ENCODE measurements at regions not wholly inside any gene's neighbourhood (a gene's known extent, or its start where the extent isn't known, plus 50 kb on each side); places are given as distances from the start of the nearest gene placed in this dataset.

DNA sequence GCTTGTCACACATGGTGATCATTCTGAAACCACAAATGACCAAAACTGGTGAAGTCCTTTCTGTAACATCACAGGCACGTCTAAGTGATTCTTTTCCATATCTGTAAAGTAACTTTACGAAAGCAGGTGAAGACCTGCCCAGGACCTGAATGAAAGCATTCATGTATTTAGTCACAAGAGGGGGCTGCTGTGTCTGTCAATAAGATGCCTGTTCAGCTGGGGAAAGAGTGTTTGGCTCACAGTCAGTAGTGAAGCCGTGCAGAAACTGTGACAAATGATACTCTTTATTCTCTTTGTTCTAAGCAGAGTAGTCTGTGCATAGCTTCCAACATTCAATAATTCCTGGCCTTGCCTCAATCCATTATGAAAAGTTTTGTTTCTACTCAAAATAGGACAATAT, 373.5 kb upstream of the OR4E1 start:
- in situ Hi-C loops (cut with HindIII; ENCODE audit: low sequenced_read_pairs): no loop called here
- no peak overlapping the region for H3K4me3 ChIP-seq (ENCODE audit: low read depth, low read length)
- no peak for DNase-seq (ENCODE audit: low read depth, low spot score)
- TF ChIP-seq, protein P1, sequence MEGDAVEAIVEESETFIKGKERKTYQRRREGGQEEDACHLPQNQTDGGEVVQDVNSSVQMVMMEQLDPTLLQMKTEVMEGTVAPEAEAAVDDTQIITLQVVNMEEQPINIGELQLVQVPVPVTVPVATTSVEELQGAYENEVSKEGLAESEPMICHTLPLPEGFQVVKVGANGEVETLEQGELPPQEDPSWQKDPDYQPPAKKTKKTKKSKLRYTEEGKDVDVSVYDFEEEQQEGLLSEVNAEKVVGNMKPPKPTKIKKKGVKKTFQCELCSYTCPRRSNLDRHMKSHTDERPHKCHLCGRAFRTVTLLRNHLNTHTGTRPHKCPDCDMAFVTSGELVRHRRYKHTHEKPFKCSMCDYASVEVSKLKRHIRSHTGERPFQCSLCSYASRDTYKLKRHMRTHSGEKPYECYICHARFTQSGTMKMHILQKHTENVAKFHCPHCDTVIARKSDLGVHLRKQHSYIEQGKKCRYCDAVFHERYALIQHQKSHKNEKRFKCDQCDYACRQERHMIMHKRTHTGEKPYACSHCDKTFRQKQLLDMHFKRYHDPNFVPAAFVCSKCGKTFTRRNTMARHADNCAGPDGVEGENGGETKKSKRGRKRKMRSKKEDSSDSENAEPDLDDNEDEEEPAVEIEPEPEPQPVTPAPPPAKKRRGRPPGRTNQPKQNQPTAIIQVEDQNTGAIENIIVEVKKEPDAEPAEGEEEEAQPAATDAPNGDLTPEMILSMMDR (IDR thresholded peaks at IDR 0.05; ENCODE audit: low read depth, low read length): peak; percentile 12

DNA sequence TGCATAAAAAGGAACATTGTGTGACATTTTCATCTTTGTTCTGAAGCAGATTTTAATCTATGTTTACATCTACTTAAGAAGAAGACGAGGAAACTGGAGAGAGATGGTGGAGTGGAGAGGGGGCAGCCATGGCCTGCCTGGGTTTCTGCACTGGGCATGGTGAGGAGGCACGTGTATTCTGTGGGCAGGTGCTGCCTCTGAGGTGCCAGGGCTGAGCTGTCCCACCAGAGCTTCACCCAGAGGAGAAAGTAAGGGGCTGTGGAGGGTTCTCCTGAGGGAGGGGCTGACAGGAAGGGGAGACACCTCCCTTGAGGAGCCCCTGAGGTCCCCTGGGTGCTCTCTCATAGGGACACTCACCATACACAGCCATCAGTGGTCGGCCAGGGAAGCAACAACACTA, 372.4 kb upstream of the OR4E1 start:
- in situ Hi-C loops (cut with HindIII; ENCODE audit: low sequenced_read_pairs): no loop called here
- H3K4me3 ChIP-seq (ENCODE audit: low read depth, low read length): no peak overlapping the region
- TF ChIP-seq, protein P1 (IDR thresholded peaks at IDR 0.05; ENCODE audit: low read depth, low read length): no peak
- DNase-seq (ENCODE audit: low read depth, low spot score): no peak

DNA sequence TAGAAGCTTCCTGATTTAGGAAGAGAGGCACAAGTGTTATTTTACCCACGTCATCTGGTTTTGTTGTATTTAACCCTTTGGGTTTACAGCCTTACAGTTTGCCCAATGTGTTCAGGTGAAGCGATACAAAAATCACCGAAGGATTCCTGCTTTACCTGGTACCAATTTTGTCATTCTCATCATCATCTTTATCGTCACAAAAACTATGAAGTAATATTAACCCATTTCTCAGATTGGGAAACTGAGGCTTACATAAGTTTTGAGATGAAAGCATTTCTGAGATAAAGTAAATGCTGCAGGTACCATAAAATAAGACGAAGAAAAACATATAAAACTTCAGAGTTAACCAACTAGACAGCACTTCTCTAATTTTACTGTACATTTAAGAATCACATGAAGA, 370.6 kb upstream of the OR4E1 start:
- TF ChIP-seq, protein P1 (IDR thresholded peaks at IDR 0.05; ENCODE audit: low read depth, low read length): no peak
- no peak for DNase-seq (ENCODE audit: low read depth, low spot score)
- in situ Hi-C loops (cut with HindIII; ENCODE audit: low sequenced_read_pairs): no loop called here

DNA sequence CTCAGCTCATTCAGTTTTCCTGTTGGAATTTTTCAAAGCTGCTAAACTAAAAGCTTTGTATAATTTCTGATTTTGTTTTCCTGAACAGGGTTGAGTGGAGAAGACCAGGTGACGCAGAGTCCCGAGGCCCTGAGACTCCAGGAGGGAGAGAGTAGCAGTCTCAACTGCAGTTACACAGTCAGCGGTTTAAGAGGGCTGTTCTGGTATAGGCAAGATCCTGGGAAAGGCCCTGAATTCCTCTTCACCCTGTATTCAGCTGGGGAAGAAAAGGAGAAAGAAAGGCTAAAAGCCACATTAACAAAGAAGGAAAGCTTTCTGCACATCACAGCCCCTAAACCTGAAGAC, 367.1 kb upstream of the OR4E1 start:
- no peak overlapping the region for H3K4me3 ChIP-seq (ENCODE audit: low read depth, low read length)
- in situ Hi-C loops (cut with HindIII; ENCODE audit: low sequenced_read_pairs): no loop called here
- TF ChIP-seq, protein P1 (IDR thresholded peaks at IDR 0.05; ENCODE audit: low read depth, low read length): no peak

More for the DNA sequence above, 370.6 kb upstream of the OR4E1 start:
- H3K4me3 ChIP-seq (ENCODE audit: low read depth, low read length): no peak overlapping the region

DNA sequence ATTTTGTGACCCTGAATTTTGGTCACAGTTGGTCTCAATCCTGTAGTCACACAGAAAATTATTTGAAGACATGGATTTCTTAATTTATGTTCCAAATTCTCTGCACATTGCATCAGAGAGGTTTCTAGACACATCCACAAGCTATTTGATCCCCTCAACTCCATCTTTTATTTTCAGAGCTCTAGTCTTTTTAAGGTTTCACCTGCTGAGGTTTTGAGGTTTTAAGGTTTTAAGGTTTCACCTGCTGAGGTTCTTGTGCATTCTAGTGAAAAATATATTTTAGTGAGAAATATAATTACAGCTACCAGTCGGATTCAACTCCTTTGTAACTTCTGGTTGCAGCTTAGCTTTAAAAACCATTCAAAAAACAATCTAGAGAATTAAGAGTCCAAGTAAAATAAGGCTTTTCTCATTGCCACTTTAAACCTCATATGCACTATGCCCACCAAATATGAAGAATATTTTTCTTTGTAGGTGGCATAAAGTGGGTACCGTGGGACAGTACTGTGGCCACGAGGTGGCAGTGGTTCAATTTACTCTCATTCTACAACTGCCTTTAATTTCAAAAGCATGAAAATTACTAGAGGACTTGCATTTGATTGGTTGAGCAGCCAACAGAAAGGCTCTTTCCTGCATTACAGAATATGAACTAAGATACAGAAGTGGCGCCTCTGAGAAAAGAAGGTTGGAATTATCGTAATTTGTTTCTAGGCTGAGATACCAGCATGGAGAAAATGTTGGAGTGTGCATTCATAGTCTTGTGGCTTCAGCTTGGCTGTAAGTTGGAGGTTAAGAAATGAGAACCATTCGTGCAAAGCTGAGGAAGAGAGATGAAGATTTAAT, 366.5 kb upstream of the OR4E1 start:
- DNase-seq (ENCODE audit: low read depth, low spot score): no peak
- in situ Hi-C loops (cut with HindIII; ENCODE audit: low sequenced_read_pairs): no loop called here
- H3K4me3 ChIP-seq (ENCODE audit: low read depth, low read length): no peak overlapping the region
- TF ChIP-seq, protein P1 (IDR thresholded peaks at IDR 0.05; ENCODE audit: low read depth, low read length): peak; percentile 47

More for the DNA sequence above, 367.1 kb upstream of the OR4E1 start:
- no peak for DNase-seq (ENCODE audit: low read depth, low spot score)

DNA sequence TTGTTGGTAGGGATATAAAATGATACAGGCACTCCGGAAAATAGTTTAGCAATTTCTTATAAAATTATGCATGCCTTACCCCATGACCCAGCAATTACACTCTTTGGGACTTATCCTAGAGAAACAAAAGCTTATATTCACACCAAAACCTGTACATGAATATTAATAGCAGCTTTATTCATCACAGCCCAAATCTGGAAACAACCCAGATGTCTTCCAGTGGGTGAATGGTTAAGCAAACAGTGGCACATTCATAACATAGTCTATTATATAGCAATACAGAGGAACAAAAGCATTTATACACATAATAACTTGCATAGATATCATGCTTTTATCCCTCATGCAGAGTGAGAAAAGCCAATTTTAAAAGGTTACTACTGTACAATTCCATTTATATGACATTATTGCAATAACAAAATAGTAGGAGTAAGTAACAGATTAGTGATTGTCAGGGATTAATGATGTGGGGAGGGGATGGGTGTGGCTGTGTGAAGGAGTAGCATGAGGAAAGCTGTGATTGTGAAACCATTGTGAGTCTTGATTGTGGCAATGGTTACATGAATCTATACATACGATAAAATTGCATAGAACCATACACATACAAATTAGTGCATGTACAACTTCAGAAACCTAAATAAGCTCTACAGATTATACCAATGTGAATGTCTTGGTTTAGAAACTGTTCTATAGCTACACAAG, 363.1 kb upstream of the OR4E1 start:
- H3K4me3 ChIP-seq (ENCODE audit: low read depth, low read length): no peak overlapping the region
- in situ Hi-C loops (cut with HindIII; ENCODE audit: low sequenced_read_pairs): no loop called here
- no peak for DNase-seq (ENCODE audit: low read depth, low spot score)
- TF ChIP-seq, protein P1 (IDR thresholded peaks at IDR 0.05; ENCODE audit: low read depth, low read length): no peak

Data from astrocyte of the spinal cord (primary cell).